HG02610 (cell line): ENCODE measurements at regions not wholly inside any gene's neighbourhood (a gene's known extent, or its start where the extent isn't known, plus 50 kb on each side); places are given as distances from the start of the nearest gene placed in this dataset.
"Not testable (repeated sequence)": the region's sequence is repeated elsewhere in the genome, so short reads cannot be mapped to it uniquely, and the experiment has no call there.

ENCODE experiments used
- ATAC-seq: cut with Tn5 transposase; IDR thresholded peaks from one replicate; pipeline ENCODE4 v1.9.1; 2021; ENCODE audit warnings: mild to moderate bottlenecking, moderate library complexity; ENCODE audit not compliant: unreplicated experiment

DNA sequence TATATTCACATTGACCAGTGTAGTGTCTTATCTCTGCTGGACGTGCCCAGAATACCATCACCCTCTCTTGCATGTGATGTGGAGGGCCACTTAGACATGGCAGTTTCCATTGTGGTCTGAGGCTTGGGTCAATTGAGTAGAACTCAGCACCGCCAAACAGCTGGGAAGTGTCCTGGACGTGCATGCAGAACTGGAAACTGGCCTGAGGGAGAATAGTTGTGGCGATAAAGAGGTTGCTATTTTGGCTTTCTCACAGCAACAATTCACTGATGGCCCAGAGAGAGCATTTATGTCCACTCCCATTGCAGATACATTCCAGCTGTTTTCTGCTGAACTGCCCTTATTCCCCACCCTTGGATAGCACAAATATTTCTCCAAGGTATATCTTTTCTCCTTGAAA is 210.1 kb upstream of the DAAM1 start:
- ATAC-seq: no peak

GRCh38 chr14:58979325-58979724 is 209.1 kb upstream of the DAAM1 start:
- ATAC-seq: no peak

GRCh38 chr14:58981840-58982239 is 206.6 kb upstream of the DAAM1 start:
- ATAC-seq: no peak

DNA sequence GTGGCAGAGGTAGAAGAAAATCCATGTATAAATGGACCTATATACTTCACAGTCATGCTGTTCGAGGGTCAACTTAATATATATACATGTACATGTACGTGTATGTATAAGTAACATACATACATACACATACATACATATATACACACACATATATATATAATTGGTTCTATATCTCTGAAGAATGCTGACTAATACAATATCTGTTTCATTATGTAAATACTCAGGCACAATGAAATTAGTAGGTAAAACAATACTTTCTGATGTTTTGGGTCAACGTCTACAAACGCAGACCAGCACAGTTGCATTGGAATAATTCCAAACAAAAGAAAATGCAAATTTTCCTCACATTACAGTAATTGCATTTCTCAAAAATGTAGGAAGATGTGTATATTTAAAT is 202.7 kb upstream of the DAAM1 start:
- ATAC-seq: no peak

GRCh38 chr14:58987591-58987990 is 200.9 kb upstream of the DAAM1 start:
- no peak for ATAC-seq

DNA sequence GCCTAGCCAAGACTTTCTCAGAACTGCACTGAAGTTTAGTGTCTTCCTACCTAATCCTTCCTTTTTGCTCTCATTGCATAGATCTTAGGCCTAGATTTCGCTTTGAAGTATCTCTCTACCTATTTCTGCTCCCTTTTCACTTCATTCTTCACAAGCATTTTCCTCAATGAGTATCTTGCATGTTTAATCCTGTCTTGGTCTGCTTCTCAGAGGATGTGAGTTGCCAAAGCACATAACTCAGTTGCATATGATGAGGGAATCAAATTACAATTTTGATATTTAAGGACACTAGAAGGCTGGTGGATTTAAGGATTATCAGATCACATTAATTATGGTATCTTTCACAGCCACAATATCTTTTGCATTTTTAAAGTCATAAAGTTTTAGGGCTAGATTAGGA is 195.5 kb upstream of the DAAM1 start:
- ATAC-seq: no peak

- ATAC-seq: no peak
These were observed 194.3 kb upstream of the DAAM1 start for GRCh38 chr14:58994130-58994529.

DNA sequence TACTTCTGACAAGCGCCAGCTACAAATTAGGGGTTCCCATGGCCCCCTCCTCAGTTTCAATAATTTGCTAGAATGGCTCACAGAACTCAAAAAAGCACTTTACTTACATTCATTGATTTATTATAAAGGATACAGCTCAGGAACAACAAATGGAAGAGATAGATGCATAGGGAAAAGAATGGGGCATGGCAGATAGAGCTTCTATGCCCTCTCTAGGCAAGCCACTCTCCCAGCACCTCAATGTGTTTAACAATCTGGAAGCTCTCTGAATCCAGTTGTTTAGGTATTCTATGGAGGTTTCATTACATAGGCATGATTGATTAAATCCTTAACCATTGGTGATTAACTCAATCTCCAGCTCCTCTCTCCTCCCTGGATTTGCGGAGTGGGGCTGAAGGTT is 184.5 kb upstream of the DAAM1 start:
- no peak for ATAC-seq

GRCh38 chr14:59006179-59006578 is 182.3 kb upstream of the DAAM1 start:
- ATAC-seq: not testable (repeated sequence)

DNA sequence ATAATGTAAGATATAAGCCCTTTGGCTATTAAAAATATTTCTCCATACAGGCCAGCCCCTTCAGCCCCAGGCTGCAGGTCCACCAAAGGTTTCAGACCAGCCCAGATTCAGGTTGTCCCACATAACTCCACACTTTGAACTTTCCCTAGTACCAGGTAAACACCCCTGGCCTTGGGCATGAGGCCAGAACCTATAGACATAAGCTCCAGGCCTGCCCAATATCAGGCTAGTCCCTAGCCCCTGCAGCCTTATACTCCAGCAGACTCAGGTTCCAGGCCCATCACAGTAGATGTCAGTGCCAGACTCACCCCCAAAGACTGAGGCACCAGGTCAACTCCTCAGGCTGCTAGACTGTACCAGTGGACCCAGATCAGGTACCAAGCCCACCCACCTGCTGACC is 178.5 kb upstream of the DAAM1 start:
- no peak for ATAC-seq

GRCh38 chr14:59013672-59014298 is 174.7 kb upstream of the DAAM1 start:
- no peak for ATAC-seq

DNA sequence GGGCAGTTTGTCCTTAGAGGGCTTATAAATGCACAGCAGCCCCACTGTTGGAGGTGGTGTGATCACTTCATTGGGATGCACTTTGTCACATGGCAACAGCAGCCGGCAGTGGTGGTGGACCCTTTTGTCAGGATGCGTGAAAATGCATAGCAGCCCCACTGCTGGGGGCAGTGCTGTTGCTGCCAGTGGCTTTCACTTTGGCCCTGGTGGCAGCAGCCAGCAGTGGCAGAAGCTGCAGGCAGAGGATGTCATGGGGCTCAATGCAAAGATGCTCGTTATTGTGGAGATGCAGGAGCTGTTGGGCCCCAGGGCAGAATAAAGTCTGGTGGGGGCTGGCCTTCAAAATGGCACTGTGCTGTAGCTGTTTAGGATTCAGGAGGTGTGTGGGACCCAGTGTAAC is 173.0 kb upstream of the DAAM1 start:
- ATAC-seq: no peak

DNA sequence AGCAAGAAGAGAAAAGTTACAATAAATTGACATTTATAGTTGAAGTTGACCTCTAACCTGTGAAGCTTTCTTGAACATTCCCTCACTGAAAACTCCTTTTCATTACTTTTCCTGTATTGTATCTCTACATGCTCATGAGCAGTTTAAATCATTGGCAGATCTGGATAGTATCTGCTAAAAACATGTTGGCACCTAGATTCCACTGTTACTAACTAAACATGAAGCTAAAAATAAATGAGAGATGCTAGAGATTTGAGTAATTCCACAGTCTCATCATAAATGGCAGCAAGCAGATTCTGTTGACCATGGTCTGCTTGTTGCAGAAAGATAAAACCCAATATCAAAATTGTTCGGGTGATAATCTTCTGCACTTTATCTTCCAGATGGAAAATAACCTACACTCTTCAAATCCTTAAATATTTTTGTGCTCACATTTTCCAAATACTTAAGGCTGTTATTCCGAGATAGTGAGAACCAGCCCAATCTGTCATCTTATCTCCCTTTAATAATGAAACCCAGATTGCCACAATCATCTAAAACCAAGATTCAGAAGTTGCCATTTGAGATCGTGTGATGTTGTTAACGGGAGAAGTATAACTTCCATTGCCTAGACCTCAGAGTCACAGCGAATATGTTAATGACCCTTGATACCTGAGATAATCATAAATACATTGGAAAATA is 171.0 kb upstream of the DAAM1 start:
- ATAC-seq: no peak

DNA sequence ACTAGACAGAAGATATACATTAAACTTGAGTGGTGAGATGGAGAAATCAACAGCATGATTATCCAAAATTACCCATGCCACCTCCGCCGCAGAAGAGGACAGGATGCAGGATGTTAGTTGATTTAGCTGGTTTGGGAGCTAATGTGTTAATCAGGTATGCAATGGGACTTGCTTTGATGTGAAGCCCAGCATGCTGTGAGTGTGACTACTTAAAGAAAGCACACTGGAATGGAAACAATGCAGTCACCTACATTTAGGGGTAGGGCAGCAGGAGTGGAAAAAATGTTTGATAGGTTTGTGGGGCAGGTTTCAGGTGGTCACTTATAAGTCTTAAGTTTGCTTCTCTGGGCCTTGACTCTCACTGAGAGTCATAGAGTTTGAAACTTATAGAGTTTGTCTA is 170.0 kb upstream of the DAAM1 start:
- ATAC-seq: no peak

- ATAC-seq: no peak
These were observed 169.5 kb upstream of the DAAM1 start for GRCh38 chr14:59018978-59019377.

DNA sequence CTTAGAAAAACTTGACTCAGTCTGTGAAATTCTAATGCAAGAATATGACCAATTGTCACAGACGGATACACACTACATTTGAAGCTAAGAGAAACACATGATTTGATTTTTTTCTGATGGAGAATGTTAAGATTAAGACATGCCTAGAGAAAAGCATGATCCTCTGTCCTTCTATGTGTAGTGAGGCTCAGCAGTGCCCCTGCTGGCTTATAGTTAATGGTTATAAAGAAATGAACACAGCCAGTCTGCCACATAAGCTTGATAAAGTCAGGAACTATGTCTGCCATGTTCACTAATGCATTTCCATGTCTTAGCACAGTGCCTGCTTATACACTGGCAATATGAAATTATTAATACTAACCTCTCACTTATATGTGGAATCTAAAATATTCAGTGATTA is 168.1 kb upstream of the DAAM1 start:
- ATAC-seq: no peak

GRCh38 chr14:59022144-59022543 is 166.3 kb upstream of the DAAM1 start:
- ATAC-seq: no peak

- no peak for ATAC-seq
These were observed 162.4 kb upstream of the DAAM1 start for GRCh38 chr14:59026081-59026480.

- not testable (repeated sequence) for ATAC-seq
These were observed 161.8 kb upstream of the DAAM1 start for GRCh38 chr14:59026640-59027039.

- ATAC-seq: peak; percentile 86
These were observed 159.8 kb upstream of the DAAM1 start for GRCh38 chr14:59028476-59029202.

DNA sequence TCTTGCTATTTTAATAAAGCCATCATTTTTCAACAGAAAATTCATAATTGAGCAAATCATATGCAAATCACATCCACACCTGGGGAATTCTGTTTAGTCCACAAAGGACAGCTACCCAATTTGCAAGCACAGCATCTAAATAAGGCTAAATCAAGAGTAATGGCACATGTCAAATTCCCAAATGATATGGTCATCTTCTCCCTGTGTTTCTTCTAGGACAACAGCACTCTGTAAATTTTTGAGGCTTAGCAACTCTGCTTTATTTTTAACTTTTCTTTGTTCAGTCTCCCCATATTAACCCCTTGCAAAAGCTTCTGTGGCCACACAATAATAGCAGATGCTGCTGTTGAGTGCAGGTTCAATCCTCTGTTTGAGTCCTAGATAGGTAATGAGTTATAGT is 155.6 kb upstream of the DAAM1 start:
- ATAC-seq: no peak

DNA sequence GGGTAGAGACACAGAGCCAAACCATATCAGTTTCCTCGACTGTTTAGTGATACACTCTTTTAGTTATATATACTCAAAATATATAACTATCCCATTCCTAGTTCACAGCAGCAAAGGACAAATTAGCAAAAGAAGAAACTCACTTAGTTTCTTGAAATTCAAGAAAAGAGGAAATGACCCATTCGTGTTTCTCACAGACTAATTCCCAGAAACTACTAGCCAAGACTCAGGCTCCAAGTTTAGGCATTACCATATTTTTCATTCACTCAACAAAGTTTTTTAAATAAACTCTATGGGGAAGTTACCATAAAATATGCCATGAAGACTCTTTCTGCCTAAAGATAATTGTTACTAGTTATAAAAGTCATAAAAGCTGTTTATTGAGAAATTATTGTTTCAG is 152.3 kb upstream of the DAAM1 start:
- no peak for ATAC-seq
